ENCODE measurements at regions not wholly inside any gene's neighbourhood (a gene's known extent, or its start where the extent isn't known, plus 50 kb on each side); places are given as distances from the start of the nearest gene placed in this dataset.
"Not testable (repeated sequence)": the region's sequence is repeated elsewhere in the genome, so short reads cannot be mapped to it uniquely, and the experiment has no call there.

DNA sequence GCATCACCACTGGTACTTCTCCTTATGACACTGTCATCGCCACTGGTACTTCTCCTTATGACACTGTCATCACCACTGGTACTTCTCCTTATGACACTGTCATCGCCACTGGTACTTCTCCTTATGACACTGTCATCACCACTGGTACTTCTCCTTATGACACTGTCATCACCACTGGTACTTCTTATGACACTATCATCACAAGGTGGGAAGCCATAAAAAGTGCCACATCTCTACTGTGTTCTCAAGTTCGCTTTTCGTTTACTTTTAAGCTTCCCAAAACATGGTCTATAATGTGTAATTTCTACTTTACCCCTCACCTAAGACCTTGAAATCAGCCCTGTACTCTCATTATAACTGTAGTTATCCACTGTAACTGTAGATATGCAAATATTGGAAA, 745.4 kb upstream of the CHAC2 start:
- H3K9me2 ChIP-seq (ENCODE audit: insufficient read depth); H3K9me3 Mint-ChIP-seq; H3K4me3 ChIP-seq; H3K79me2 ChIP-seq (replicated peaks; ENCODE audit: insufficient read depth); H3F3A ChIP-seq (replicated peaks; ENCODE audit: low read depth); H3K36me3 Mint-ChIP-seq (ENCODE audit: low read depth); H3K4me2 ChIP-seq; H4K20me1 ChIP-seq (replicated peaks; ENCODE audit: insufficient read depth); DNase-seq (ENCODE audit: low spot score); H3K4me3 Mint-ChIP-seq; H3K27ac Mint-ChIP-seq; H3K27me3 Mint-ChIP-seq (ENCODE audit: insufficient read depth, low read depth, poor library complexity); H3K4me1 Mint-ChIP-seq; H3K36me3 ChIP-seq (ENCODE audit: insufficient read depth); H3K27ac ChIP-seq (ENCODE audit: low read depth); H3K4me1 ChIP-seq (ENCODE audit: insufficient read depth); H2AFZ ChIP-seq; ATAC-seq; H3K27me3 ChIP-seq (ENCODE audit: insufficient read depth): not testable (repeated sequence)

- Histone ChIP-seq H3K27ac (ENCODE audit: low read depth) (no peak overlapping the region), H3K4me1 (ENCODE audit: insufficient read depth) (no peaks in the 10 kb centered on the region), H2AFZ (no peak overlapping the region), H3K79me2 (replicated peaks; ENCODE audit: insufficient read depth) (no peaks in the 10 kb centered on the region), H4K20me1 (replicated peaks; ENCODE audit: insufficient read depth) (no peaks in the 10 kb centered on the region), H3K36me3 (ENCODE audit: insufficient read depth) (no peaks in the 10 kb centered on the region), H3K4me2 (no peak overlapping the region), H3K9me2 (ENCODE audit: insufficient read depth) (no peaks in the 10 kb centered on the region), H3K27me3 (ENCODE audit: insufficient read depth) (no peaks in the 10 kb centered on the region), H3F3A (replicated peaks; ENCODE audit: low read depth) (no peaks in the 10 kb centered on the region), H3K4me3 (no peak overlapping the region)
- H3K36me3 Mint-ChIP-seq (ENCODE audit: low read depth), result no peaks in the 10 kb centered on the region
- ATAC-seq, result no peak
- H3K27ac Mint-ChIP-seq, result no peak overlapping the region
- DNase-seq (ENCODE audit: low spot score), result no peak
- H3K9me3 Mint-ChIP-seq, result no peaks in the 10 kb centered on the region
- no peak overlapping the region for H3K4me3 Mint-ChIP-seq
- no peaks in the 10 kb centered on the region for H3K4me1 Mint-ChIP-seq
- H3K27me3 Mint-ChIP-seq (ENCODE audit: insufficient read depth, low read depth, poor library complexity), result no peaks in the 10 kb centered on the region
- TF ChIP-seq CREB1 (CRISPR knock-in tag; IDR thresholded peaks at IDR 0.05; ENCODE audit: low read depth) (no peak), STAT1 (IDR thresholded peaks at IDR 0.05; ENCODE audit: unreplicated experiment) (no peak), ZNF462 (CRISPR knock-in tag; IDR thresholded peaks at IDR 0.05) (no peak), ETS1 (IDR thresholded peaks at IDR 0.05) (no peak), JUNB (IDR thresholded peaks at IDR 0.05; ENCODE audit: unreplicated experiment) (no peak), EZH2 (IDR thresholded peaks at IDR 0.05; ENCODE audit: low read depth, unreplicated experiment) (no peak), EZH2phosphoT487 (IDR thresholded peaks at IDR 0.05; ENCODE audit: unreplicated experiment) (no peak), POLR2AphosphoS5 (IDR thresholded peaks at IDR 0.05; ENCODE audit: low read depth) (no peak), NANOG (IDR thresholded peaks at IDR 0.05; ENCODE audit: borderline replicate concordance) (no peak), ZNF114 (CRISPR knock-in tag; IDR thresholded peaks at IDR 0.05) (no peak), ZNF331 (CRISPR knock-in tag; IDR thresholded peaks at IDR 0.05; ENCODE audit: low read depth) (no peak)
- TF ChIP-seq, protein P1, sequence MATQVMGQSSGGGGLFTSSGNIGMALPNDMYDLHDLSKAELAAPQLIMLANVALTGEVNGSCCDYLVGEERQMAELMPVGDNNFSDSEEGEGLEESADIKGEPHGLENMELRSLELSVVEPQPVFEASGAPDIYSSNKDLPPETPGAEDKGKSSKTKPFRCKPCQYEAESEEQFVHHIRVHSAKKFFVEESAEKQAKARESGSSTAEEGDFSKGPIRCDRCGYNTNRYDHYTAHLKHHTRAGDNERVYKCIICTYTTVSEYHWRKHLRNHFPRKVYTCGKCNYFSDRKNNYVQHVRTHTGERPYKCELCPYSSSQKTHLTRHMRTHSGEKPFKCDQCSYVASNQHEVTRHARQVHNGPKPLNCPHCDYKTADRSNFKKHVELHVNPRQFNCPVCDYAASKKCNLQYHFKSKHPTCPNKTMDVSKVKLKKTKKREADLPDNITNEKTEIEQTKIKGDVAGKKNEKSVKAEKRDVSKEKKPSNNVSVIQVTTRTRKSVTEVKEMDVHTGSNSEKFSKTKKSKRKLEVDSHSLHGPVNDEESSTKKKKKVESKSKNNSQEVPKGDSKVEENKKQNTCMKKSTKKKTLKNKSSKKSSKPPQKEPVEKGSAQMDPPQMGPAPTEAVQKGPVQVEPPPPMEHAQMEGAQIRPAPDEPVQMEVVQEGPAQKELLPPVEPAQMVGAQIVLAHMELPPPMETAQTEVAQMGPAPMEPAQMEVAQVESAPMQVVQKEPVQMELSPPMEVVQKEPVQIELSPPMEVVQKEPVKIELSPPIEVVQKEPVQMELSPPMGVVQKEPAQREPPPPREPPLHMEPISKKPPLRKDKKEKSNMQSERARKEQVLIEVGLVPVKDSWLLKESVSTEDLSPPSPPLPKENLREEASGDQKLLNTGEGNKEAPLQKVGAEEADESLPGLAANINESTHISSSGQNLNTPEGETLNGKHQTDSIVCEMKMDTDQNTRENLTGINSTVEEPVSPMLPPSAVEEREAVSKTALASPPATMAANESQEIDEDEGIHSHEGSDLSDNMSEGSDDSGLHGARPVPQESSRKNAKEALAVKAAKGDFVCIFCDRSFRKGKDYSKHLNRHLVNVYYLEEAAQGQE (IDR thresholded peaks at IDR 0.05; ENCODE audit: unreplicated experiment), result no peak
Observed at GRCh38 chr2:53021828-53022227, 745.8 kb upstream of the CHAC2 start.

All from GM23338 (cell line).